ENCODE measurements at regions not wholly inside any gene's neighbourhood (a gene's known extent, or its start where the extent isn't known, plus 50 kb on each side); places are given as distances from the start of the nearest gene placed in this dataset.
A peak's percentile ranks its signal among the peaks of the same experiment; 100 is the strongest.
"Not testable (repeated sequence)": the region's sequence is repeated elsewhere in the genome, so short reads cannot be mapped to it uniquely, and the experiment has no call there.

DNA sequence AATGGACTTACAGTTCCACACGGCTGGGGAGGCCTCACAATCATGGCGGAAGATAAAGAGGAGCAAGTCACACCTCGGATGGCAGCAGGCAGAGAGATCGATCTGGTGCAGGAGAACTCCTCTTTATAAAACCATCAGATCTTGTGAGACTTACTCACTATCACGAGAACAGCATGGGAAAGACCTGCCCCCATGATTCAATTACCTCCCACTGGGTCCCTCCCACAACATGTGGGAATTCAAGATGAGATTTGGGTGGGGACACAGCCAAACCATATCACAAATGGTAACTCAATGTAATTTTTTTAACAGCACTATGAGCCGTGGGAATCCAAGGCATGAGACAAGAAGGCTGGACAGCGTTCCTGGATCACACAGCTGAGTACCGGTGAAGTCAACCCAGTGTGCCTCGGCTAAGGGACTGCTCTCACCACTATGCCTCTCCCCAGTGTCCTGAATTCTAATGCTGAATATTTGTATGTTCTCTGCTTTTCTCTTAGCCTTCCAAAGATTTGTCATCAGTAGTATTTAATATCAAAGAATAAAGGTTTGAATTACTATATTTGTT, 84.3 kb downstream of the IRS2 start:
- not testable (repeated sequence) for DNase-seq

DNA sequence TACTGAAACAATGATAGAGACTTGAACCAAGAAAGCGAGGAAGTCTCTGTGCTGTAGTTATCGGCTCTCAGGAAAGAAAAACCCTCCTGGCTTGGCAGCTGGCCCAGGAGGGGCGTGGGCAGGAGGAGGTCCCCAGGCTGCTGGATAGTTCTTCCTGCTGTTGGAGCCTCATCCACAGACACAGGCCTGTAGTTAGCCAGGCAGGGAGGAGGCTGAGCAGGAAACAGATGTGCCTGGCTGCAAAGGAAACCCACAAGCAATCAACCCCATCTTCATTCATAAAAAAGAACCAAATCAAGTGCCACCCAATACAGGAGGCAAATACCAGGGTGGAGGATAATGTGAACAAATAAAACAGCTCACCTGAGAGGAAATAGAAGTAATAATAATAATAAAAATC, 86.2 kb downstream of the IRS2 start:
- DNase-seq: peak; percentile 52

DNA sequence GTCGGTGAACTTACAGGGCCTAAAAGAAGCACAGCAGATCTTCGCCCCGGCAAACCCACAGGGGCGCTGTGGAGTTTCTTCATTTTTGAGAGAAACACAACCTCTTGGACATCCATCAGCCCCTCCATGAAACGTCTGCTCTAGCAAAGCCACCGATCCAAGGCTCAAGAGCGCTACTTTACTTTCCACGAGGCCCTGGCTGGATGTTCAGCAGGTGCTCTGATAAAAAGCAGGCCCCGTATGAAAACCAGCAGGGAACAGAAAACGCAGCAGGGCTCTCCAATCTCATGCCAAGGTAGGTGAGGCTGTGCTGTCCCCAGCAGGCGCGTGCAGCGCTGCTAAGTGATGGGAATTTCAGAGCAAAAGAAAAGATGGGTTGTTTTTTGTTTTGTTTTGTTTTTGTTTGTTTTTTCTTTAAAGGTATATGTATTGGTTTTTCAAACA, 86.7 kb downstream of the IRS2 start:
- no peak for DNase-seq

DNA sequence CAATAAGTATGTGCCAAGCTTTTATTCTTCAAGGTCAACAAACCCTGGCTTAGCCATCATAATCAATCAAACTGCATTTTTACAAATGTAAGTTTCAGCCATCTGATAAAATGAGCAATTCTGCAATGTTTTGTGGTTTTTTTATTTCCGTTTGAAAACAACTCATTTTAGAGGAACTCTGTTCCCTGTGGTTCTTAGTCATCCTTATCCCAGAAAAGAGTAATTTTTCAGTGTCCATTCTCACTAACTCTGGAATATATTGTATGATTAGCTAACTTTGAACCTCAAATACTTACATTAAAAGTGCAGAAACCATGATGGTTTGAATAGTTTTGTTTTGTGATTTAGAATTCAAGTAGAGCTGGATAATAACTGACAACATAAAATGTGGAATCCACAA, 87.6 kb downstream of the IRS2 start:
- DNase-seq: no peak

DNA sequence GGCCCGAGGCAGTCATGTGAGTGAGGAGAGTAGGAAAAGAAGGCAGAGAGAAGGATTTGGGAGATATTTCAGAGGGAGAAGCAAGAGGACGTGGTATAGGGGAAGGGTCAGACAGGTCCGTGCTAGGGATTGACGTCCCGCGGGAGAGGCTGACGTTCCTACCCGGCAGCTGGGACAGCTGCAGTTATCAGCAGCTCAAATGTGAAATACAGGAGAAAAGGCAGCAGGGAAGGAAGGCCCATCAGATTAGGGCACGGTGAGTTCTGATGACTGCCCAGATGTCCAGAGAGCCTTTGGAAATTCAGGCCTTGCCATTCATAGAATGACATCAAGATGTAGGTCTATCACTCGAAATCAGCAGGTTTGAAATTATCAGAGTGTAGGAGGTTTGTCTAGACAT, 88.4 kb downstream of the IRS2 start:
- no peak for DNase-seq

DNA sequence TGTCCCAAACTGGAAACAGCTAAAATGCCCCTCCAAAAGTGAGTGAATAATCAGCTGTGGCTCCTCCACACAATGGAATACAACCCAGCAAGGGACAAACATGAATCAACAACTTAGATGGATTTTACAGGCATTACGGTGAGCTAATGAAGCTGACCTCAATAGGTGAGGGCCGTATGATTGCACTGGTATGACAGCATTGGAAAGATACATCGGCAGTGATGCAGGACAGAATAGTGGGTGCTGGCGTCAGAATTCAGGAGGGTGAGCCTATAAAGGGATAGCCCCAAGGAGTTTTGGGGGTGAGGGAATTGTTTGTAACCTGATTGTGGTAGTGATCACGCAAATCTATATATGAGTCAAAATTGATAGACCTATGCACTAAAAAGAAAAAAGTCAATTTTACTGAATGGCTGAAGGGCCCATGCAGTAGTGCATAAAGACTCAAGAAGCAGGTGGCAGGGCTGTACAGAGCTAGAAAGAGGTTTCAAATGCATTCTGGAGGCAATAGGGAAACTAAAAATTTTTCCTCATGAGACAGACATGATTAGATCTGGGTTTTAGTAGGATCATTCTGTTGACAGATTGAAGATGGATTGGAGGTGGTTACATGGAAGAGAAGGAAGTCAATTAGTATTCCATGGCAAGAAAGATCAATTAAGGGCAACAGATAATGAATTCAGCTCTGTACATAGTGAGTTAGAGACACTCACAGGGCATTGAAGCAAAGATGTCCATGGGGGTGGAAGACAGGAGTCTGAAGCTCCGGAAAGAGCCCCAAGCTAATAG, 90.8 kb downstream of the IRS2 start:
- no peak for DNase-seq

DNA sequence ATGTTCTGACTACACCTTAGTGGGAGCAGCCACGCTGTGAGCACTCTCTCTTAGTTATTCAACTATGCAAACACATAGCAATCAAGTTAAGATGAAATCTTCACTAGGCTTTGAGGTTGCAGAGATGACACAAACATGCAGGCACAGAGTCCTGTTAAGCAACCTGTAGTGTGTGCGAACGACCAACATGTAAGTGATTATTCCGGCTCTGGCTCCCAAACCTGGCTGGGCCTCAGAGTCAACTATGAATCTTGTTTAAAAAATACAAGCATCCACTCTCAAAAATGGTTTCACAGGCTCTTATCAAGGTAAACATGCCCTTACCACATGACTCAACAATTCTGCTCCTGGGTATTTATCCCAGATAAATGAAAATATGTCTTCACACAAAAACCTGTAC, 91.4 kb downstream of the IRS2 start:
- DNase-seq: no peak

DNA sequence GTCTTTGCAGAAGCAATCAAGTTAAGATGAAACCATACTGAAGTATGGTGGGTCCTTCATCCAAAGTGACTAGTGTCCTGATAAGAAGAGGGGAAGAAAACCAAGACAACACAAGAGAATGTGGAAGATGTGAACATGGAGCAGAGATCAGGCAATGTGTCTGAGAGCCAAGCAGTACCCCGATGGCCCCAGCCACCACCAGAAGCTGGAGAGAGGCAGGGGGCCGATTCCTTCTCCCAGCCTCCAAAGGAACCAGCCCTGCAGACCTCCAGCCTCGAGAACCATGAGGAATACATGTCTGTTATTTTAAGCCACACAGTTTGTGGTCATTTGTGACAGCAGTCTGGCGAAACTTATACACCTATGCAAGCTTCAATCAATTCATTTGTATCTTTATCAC, 93.2 kb downstream of the IRS2 start:
- no peak for DNase-seq

DNA sequence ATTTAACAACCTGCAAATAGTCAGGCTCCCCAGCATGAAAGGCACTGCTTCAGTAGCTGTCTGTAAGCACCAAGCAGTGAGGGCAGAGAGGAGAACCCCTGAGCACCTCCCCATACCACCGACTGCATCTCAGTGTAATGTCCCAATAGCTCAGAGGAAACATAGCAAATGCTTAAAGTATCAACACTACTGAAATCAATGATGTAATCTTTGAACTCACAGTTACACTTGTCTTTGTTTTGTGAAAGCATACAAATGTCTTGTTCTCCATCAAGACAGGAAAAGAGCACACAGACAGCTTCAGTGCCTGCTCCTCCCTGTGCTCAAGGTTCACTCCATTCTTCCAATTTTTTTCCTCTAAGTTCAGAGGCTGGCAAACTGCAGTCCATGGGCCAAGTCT, 94.7 kb downstream of the IRS2 start:
- no peak for DNase-seq

DNA sequence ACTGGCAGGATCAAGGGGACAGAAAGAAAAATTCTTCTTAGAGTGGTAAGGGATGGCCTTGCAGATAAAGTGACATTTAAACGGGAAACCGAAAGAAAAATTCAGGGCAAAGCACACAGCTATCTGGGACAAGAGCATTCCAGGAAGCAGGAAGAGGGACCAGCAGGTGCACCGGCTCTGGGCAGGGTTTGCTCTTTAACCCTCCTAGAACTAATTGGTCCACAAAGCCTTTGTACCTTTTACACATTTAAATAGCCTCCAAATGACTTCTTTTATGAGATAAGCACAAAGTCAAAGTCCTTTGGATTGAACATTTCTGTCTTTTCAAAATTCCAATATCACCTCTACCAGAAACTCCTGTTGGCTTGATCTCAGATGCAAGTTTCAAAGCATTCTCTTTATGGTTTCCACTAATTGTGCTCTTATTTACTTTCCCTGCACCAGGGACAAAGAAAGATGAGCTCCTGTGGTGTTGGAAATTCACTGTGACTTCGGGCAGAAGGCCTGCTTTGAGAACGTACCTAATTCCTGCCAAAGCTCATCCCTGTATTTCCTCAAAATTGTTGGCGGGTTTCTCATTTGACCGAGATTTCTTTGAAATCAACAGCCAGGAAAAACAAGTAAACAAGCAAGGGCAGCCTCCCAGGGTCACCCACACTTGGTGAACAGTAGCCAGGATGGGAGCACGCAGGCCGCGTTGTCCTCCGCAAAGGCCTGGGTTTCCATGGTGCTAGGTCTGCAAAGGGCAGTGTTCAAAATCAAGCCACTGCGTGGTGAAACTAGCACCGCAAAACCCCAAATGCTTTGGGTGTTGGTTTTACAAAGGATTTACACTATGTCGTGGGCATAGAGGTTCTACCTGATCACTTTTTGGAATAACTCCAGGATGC, 98.6 kb downstream of the IRS2 start:
- DNase-seq: no peak

DNA sequence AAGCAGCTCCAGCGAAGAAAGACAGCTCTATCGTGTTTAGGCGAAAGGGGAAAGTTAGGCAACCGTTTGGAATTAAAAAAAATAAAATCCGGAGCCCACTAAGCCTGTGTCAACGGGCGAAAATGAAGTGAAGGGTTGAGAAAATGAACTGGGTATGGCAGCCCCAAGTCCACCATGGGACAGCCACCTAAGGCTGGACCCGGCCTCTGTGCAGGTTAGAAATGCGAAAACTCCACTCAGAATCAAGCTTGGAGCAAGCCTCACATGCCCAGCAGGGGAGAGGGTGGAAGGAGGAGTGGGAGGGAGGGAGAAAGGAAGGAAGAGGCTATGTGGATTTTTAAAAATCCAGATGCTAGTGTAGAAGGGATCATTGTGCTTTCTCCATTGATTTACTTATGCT, 101.2 kb downstream of the IRS2 start:
- no peak for DNase-seq

DNA sequence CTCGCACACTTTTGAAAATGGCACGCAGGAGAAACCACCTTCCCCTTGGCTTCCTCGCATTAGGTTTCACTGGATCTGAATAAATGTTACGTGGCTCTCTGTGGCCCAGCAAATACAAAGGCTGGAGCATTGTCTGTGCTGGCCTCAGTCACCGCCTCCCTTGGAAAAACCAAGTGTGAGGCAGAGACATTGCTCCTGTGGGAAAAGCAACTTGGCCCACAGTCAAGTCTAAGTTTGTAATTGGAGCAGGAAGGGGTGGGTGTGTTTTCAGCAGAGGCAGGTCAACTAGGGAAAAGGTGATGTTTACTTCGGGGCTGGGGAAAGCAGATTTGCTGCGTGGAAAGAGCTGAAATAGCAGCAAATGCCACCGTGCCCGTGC, 101.6 kb downstream of the IRS2 start:
- no peak for DNase-seq

DNA sequence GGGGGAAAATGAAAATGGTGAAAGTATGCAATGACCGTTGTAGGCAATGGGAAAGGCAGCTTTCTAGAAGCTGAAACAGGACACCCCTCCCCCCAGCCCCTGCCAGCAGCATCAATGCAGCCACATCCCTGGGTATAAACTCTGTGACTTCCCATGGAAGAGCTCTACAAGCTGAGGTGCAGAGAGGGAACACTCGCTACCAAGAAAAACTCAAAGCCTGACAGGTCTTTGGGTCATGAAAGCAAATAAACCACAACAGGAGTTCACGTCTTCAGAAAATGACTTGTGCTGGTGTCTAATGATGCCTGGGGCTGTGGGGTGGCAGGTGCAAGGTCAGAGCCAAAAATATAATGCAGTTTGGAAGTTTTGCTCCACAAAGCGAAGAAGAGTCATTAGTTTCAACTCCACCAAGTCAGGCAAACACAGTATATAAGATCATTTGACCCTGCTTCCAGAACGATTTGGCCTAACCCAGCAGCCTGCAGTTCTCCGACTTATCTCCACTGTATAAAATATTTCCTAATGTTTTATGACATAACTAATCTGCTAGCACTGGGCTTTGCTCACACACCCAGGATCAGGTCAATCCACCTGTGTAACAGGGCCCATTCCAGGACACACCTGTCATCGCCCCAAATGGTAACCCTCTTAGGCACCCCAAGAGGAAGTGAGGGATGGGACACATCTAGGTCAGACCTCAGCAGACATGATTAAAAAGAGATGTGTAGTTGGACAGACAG, 102.1 kb downstream of the IRS2 start:
- DNase-seq: no peak

DNA sequence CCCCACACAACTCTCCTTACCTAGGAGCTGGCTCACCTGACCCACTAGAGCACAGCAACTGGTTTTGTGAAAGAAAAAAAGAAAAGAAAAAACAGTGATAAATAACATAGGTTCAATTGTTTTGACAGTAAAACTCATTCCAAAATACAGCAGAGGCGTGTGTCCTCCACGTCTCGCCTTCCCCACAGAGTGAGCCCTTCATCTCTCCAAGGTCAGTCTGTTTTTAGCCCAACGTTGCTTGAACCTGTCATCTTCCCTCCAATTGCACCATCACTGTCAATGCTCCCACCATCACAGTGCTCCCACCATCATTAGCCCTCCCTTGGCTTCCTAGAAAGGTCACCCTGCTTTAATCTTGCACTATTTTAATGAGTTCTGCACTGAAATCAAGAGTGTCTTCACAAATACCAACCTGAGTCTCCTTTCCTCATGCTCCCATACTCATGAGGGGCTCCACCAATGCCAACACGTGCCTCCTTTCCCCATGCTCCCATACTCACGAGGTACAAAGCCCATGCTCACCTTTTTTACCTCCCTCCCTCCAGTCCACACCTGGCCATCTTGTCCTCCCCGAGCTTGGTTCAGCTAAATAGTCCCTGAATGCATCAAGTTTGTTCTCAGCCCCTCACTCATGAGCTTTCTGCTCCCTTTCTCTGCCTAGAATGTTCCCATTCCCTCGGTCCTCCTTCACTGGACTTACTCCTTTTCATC, 103.7 kb downstream of the IRS2 start:
- no peak for DNase-seq

DNA sequence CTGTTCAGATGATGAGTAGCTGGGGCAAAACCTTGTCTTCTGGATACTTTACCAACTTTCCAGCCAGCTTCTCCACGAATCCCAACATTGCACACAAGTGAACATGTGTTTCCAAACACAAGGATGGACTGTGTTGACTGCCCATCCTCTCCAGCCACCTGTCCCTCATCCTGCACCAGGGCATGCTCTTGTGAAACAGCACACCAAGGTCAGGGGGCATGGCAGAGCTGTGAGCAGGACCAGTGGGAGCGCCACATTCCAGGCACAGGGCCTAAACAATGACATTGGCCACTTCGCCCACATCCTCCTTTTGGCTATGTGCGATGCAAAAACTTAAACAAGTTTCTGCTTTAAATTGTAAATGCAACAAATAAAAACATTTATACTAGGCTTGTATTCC, 105.5 kb downstream of the IRS2 start:
- DNase-seq: no peak

DNA sequence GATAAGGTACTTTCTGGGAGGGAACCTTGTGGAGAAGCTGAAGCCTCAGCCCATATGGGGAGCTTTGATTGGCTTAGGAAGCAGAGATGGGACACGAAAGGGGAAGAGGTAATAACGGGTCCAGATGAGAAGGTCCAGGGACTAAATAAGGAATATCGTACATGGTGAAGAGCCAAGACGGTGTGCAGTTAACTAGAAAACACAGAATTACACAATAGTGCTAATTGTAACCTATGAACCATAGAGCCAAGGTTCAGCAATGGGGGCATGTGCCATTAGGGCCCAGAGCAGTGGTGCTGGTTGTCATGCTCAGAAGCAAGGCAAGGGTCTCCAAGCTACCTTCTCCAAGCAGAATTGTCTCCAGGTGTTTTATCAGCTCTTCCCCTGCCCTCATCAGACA, 106.1 kb downstream of the IRS2 start:
- no peak for DNase-seq

DNA sequence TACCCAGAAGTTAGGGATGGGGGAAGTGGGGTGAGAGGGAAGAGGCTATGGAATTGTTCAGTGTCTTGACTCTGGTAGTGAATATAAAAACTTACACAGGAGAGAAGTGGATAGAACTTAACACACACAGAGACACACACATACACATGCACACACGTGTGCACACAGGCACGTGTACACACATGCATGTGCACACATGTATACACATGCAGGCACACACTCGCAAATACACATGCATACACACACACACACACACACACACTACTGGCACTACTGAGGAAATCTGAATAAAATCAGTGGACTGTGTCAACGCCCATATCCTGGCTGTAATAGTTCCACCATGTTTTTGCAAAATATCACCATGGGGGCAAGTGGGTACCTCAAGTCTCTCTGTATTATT, 107.9 kb downstream of the IRS2 start:
- no peak for DNase-seq

DNA sequence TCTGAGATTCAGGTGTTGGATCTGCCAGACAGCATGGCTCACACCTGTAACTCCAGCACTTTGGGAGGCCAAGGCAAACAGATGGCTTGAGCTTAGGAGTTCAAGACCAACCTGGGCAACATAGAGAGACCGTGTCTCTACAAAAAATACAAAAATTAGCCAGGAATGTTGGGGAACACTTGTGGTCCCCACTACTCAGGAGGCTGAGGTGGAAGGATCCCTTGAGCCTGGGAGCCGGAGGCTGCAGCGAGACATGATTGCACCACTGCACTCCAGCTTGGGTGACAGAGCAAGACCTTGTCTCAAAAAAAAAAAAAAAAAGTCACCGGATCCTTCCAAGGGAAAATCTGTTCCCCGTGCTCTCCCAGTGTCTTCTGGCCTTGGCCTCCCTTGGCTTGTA, 109.2 kb downstream of the IRS2 start:
- no peak for DNase-seq

DNA sequence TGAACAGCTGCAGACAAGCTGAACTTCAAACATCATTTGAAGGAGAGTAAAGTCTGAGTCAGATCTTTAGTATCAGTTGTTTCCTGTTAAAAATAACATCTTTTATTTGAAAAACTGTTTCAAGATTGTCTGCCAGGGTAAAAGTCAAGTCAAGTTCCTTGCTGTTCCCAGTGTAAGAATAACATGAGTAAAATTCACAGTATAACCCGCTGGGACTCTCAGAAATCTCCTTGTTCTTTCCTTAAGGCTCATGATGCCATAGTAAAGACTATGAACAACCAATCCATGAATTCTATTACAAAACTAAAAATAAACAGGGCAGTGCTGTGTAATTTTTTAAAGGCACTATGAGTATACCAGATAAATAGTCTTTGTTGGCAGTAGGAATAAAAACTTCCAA, 112.9 kb downstream of the IRS2 start:
- no peak for DNase-seq

DNA sequence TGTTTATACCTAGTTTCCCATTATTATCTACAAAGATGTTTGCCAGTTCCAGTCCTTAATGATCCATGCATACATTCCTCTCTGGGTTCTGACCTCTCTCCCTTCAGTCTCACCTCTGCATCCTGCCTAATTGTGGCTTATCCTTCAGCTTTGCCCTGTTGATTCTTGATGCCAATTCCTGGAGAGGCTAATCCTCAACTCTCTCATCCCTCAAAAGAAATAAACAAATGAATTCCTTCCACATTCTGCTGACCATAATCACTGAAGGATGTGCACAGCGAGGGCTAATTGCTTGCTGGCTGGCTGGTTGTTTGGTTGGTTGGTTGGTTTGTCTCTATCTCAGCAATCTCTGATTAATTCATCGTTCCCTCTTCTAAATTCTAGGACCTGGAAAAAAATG, 113.8 kb downstream of the IRS2 start:
- DNase-seq: no peak

DNA sequence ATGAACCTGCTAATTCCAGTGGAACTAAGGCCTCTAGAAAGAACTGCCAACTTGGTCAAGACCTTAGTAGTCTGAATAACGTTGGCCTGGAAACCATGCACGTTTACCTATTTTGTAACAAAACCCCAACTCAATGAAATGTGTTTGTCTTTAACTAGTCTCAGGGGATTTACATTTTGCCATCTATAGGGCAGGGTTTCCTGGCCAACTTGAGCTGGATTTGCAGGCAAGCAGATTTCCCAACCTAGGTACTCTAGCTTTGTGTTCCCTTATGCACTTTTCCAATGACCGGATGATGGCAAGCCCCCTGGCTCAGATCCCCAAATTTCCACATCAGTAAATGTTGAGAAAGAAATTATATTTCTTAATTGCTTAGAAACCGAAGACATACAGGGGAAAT, 114.5 kb downstream of the IRS2 start:
- no peak for DNase-seq

DNA sequence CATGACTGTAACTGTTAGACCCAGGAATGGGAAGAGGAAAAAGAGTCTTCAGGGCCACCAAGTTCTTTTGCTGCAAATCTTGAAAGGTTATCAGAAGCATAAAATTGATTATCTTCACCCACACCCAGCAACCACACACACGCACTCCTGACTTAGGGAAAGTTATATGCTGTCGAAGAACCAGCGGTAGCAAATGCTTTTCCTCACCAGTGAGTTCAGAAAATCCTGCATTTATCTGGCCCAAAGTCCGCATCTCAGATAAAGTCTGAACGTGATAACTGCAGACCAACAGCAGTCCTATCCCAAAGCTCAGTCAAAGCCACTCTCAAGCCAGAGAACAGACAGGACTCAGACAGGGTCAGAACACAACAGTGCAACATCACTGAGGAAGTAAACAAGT, 115.6 kb downstream of the IRS2 start:
- no peak for DNase-seq

DNA sequence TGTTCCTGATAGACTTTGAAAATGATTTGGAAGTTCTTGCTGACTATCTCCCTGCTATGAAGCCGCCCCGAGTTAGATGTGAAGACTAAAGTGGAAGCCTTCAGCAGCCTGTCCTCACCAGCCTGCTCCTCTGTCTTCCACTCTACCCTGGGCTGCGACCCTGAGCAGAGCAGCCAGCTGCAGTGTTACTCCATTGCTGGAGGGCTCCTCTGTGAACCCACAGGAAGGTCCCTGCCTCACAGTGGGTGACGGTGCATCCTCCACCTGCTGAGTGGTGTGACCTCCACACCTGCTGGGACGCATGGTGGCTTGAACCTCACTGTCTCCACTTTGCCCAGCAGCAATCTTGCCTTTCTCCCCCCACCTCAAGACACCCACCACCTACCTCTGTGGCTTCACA, 116.4 kb downstream of the IRS2 start:
- no peak for DNase-seq

All from eye (tissue), 1 donor.